ENCODE measurements at regions not wholly inside any gene's neighbourhood (a gene's known extent, or its start where the extent isn't known, plus 50 kb on each side); places are given as distances from the start of the nearest gene placed in this dataset.

DNA sequence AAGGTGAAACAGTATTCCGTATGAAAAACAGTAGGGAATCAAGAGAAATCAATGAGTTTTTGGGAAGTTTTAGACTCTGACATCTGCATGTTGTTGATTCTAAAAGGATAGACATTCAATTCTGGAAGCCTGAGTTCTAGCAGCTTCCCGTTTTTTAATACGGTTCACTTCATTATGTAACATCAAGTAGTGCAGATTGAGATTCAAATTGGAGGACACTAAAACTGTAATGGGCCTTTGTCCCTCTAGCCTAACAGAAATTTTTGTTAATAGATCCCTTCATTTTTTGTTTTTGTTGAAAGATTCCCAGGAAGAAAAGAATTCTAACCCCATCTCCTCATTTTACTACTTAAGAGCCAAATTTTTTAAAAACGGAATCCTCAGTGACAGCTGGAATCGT lies 384.6 kb downstream of the SH3GL2 start:
- no peak for TF ChIP-seq MXI1 (IDR thresholded peaks at IDR 0.05; ENCODE audit: low read depth, low read length)
- no peak for TF ChIP-seq RFX5 (IDR thresholded peaks at IDR 0.05; ENCODE audit: low read depth, low read length)
- TF ChIP-seq RFX1 (IDR thresholded peaks at IDR 0.05): no peak
- no peak for TF ChIP-seq GABPB2 (CRISPR knock-in tag; conservative IDR thresholded peaks at IDR 0.05)
- no peak for TF ChIP-seq ELF1 (tag; IDR thresholded peaks at IDR 0.05)
- no peak for TF ChIP-seq DPF2 (IDR thresholded peaks at IDR 0.05)
- no peak for TF ChIP-seq STAT5A (IDR thresholded peaks at IDR 0.05; ENCODE audit: borderline replicate concordance, low read length)
- TF ChIP-seq BHLHE40 (IDR thresholded peaks at IDR 0.05; ENCODE audit: low read length): no peak
- TF ChIP-seq, protein P1, sequence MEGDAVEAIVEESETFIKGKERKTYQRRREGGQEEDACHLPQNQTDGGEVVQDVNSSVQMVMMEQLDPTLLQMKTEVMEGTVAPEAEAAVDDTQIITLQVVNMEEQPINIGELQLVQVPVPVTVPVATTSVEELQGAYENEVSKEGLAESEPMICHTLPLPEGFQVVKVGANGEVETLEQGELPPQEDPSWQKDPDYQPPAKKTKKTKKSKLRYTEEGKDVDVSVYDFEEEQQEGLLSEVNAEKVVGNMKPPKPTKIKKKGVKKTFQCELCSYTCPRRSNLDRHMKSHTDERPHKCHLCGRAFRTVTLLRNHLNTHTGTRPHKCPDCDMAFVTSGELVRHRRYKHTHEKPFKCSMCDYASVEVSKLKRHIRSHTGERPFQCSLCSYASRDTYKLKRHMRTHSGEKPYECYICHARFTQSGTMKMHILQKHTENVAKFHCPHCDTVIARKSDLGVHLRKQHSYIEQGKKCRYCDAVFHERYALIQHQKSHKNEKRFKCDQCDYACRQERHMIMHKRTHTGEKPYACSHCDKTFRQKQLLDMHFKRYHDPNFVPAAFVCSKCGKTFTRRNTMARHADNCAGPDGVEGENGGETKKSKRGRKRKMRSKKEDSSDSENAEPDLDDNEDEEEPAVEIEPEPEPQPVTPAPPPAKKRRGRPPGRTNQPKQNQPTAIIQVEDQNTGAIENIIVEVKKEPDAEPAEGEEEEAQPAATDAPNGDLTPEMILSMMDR (IDR thresholded peaks at IDR 0.05 in 2 of 3, conservative IDR thresholded peaks at IDR 0.05 in 1 of 3; ENCODE audit: insufficient read depth in 2 of 3, low read depth in 1 of 3, low read length in 3 of 3): no peak
- no peak for TF ChIP-seq ZNF766 (CRISPR knock-in tag; conservative IDR thresholded peaks at IDR 0.05)

Measured in K562 (cell line).